HG02759 (cell line): ENCODE measurements at regions not wholly inside any gene's neighbourhood (a gene's known extent, or its start where the extent isn't known, plus 50 kb on each side); places are given as distances from the start of the nearest gene placed in this dataset.

Source experiments
- ATAC-seq: cut with Tn5 transposase; IDR thresholded peaks from one replicate; pipeline ENCODE4 v1.9.1; 2021; ENCODE audit warnings: mild to moderate bottlenecking, moderate library complexity; ENCODE audit not compliant: unreplicated experiment

- ATAC-seq: no peak
Measured at GRCh38 chr5:56358703-56359681, 125.9 kb upstream of the ANKRD55 start.

- ATAC-seq: no peak
Measured at GRCh38 chr5:56358046-56358445, 124.9 kb upstream of the ANKRD55 start.

- ATAC-seq: no peak
Measured at GRCh38 chr5:56357426-56357825, 124.3 kb upstream of the ANKRD55 start.

- ATAC-seq: no peak
Measured at GRCh38 chr5:56356836-56357160, 123.7 kb upstream of the ANKRD55 start.

GRCh38 chr5:56356121-56356835 lies 123.1 kb upstream of the ANKRD55 start:
- no peak for ATAC-seq

GRCh38 chr5:56354836-56355235 lies 121.7 kb upstream of the ANKRD55 start:
- no peak for ATAC-seq

- no peak for ATAC-seq
Measured at GRCh38 chr5:56352808-56353590, 119.9 kb upstream of the ANKRD55 start.

GRCh38 chr5:56350597-56351170 lies 117.6 kb upstream of the ANKRD55 start:
- ATAC-seq: no peak

- ATAC-seq: no peak
Measured at GRCh38 chr5:56350011-56350596, 117.0 kb upstream of the ANKRD55 start.

GRCh38 chr5:56349461-56349860 lies 116.3 kb upstream of the ANKRD55 start:
- ATAC-seq: no peak

- ATAC-seq: no peak
Measured at GRCh38 chr5:56346741-56347535, 113.8 kb upstream of the ANKRD55 start.

GRCh38 chr5:56346044-56346710 lies 113.0 kb upstream of the ANKRD55 start:
- no peak for ATAC-seq

GRCh38 chr5:56345352-56345751 lies 112.2 kb upstream of the ANKRD55 start:
- no peak for ATAC-seq

- ATAC-seq: no peak
Measured at GRCh38 chr5:56344594-56344993, 111.5 kb upstream of the ANKRD55 start.

GRCh38 chr5:56343988-56344387 lies 110.9 kb upstream of the ANKRD55 start:
- ATAC-seq: no peak

GRCh38 chr5:56342616-56343015 lies 109.5 kb upstream of the ANKRD55 start:
- no peak for ATAC-seq

- ATAC-seq: no peak
Measured at GRCh38 chr5:56340196-56340980, 107.3 kb upstream of the ANKRD55 start.

GRCh38 chr5:56339732-56340131 lies 106.6 kb upstream of the ANKRD55 start:
- no peak for ATAC-seq
